ENCODE measurements at regions not wholly inside any gene's neighbourhood (a gene's known extent, or its start where the extent isn't known, plus 50 kb on each side); places are given as distances from the start of the nearest gene placed in this dataset.

DNA sequence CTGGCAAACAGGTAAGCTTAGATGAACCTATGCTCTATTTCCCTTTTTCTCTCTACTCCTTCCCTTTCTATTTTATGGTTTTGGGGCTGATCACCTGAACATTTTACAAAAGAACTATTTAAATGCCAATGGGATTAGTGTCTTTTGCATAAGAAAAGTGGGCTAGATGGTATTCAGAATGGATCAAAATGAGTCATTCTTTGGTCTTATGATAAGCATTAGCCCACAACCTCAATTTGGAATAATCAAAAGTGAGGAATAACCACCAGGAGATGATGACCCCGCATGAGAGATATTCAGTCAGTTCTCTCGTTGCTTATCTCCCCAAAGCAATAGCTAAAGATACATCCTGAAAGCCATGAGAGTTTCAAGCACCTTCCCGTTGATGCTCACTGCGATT lies 399.0 kb upstream of the CADM1 start:
- H3K4me2 ChIP-seq (ENCODE audit: unreplicated experiment): no peak overlapping the region
- H3K4me3 ChIP-seq: no peak overlapping the region
- H3K9ac ChIP-seq: no peak overlapping the region
- H3K27ac ChIP-seq: no peak overlapping the region
- H3K79me2 ChIP-seq (ENCODE audit: insufficient read depth): no peaks in the 10 kb centered on the region
- no peaks in the 10 kb centered on the region for H3K4me1 ChIP-seq (ENCODE audit: insufficient read depth)
- no peak overlapping the region for H2AFZ ChIP-seq
- in situ Hi-C loops (cut with MboI): no loop called here
- DNase-seq: no peak
- TF ChIP-seq EZH2phosphoT487 (IDR thresholded peaks at IDR 0.05; ENCODE audit: insufficient read depth, low read depth): no peak
- TF ChIP-seq EZH2 (IDR thresholded peaks at IDR 0.05; ENCODE audit: insufficient read depth, poor library complexity, severe bottlenecking): no peak
- H3K36me3 ChIP-seq (ENCODE audit: low read depth): no peaks in the 10 kb centered on the region
- no peaks in the 10 kb centered on the region for H3F3A ChIP-seq (ENCODE audit: insufficient read depth)
- H3K9me2 ChIP-seq (ENCODE audit: insufficient read depth): no peaks in the 10 kb centered on the region
- H3K9me3 ChIP-seq (ENCODE audit: low read depth): no peaks in the 10 kb centered on the region
- no peaks in the 10 kb centered on the region for H3K27me3 ChIP-seq (replicated peaks; ENCODE audit: insufficient read depth)
- H4K20me1 ChIP-seq (ENCODE audit: insufficient read depth): no peaks in the 10 kb centered on the region
- WGBS, 2 experiments (ENCODE audit: low coverage in 1 of 2, low lambda C conversion rate in 2 of 2, missing lambda C conversion rate in 2 of 2): 11 to 12% methylated on average over 4 of the region's 4 CpGs

DNA sequence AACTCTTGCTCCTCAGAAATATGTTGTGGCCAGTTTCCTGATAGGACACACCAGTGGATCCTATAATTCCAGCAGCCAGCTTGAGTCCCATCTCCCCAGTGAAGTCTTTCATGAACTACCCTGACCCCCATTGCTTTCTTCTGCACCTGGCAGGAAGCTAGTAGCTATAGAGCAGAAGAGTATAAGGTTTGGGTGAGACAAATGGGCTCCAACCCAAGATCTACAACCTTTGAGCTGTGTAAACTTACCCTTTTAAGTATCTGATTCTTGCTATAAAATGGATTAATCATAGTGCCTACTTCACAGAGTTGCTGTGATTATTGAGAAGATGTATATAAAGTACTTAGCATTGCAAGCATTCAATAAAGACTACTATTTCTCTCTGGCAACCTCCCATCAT lies 396.9 kb upstream of the CADM1 start:
- no peak for DNase-seq
- no peak overlapping the region for H3K9ac ChIP-seq
- no peaks in the 10 kb centered on the region for H3F3A ChIP-seq (ENCODE audit: insufficient read depth)
- no peaks in the 10 kb centered on the region for H3K79me2 ChIP-seq (ENCODE audit: insufficient read depth)
- no peaks in the 10 kb centered on the region for H3K9me2 ChIP-seq (ENCODE audit: insufficient read depth)
- no peaks in the 10 kb centered on the region for H3K9me3 ChIP-seq (ENCODE audit: low read depth)
- in situ Hi-C loops (cut with MboI): no loop called here
- TF ChIP-seq EZH2 (IDR thresholded peaks at IDR 0.05; ENCODE audit: insufficient read depth, poor library complexity, severe bottlenecking): no peak
- TF ChIP-seq EZH2phosphoT487 (IDR thresholded peaks at IDR 0.05; ENCODE audit: insufficient read depth, low read depth): no peak
- H3K27me3 ChIP-seq (replicated peaks; ENCODE audit: insufficient read depth): no peaks in the 10 kb centered on the region
- no peak overlapping the region for H2AFZ ChIP-seq
- no peaks in the 10 kb centered on the region for H3K36me3 ChIP-seq (ENCODE audit: low read depth)
- H3K4me1 ChIP-seq (ENCODE audit: insufficient read depth): no peaks in the 10 kb centered on the region
- no peak overlapping the region for H3K4me2 ChIP-seq (ENCODE audit: unreplicated experiment)
- H3K27ac ChIP-seq: no peak overlapping the region
- H4K20me1 ChIP-seq (ENCODE audit: insufficient read depth): no peaks in the 10 kb centered on the region
- no peak overlapping the region for H3K4me3 ChIP-seq

DNA sequence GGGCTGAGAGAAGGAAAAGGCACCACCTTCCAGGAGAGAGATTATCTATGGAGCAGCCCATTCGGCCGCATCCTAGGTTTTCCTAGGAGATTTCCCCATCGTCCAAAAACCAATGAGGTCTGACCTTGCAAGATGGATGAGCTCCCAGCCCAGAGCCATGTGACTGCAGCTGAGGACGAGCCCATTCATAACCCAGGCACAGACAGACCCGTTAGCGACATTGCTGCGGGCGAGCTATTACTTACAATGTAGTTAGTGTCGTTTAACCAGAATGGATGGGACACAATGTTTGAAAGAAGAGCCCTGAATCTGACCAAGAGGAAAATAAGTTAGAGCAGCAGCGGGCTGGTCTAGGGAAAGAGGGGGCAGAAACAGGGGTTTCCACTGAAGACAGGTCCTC lies 395.9 kb upstream of the CADM1 start:
- TF ChIP-seq EZH2 (IDR thresholded peaks at IDR 0.05; ENCODE audit: insufficient read depth, poor library complexity, severe bottlenecking) (no peak), EZH2phosphoT487 (IDR thresholded peaks at IDR 0.05; ENCODE audit: insufficient read depth, low read depth) (no peak)
- Histone ChIP-seq H3K4me3 (no peak overlapping the region), H3K79me2 (ENCODE audit: insufficient read depth) (no peaks in the 10 kb centered on the region), H2AFZ (no peak overlapping the region), H3K27me3 (replicated peaks; ENCODE audit: insufficient read depth) (no peaks in the 10 kb centered on the region), H3K9me3 (ENCODE audit: low read depth) (no peaks in the 10 kb centered on the region), H4K20me1 (ENCODE audit: insufficient read depth) (no peaks in the 10 kb centered on the region), H3K27ac (no peak overlapping the region), H3K4me1 (ENCODE audit: insufficient read depth) (no peaks in the 10 kb centered on the region), H3K9ac (no peak overlapping the region), H3F3A (ENCODE audit: insufficient read depth) (no peaks in the 10 kb centered on the region), H3K36me3 (ENCODE audit: low read depth) (no peaks in the 10 kb centered on the region), H3K4me2 (ENCODE audit: unreplicated experiment) (no peak overlapping the region), H3K9me2 (ENCODE audit: insufficient read depth) (no peaks in the 10 kb centered on the region)
- DNase-seq: no peak
- in situ Hi-C loops (cut with MboI): no loop called here
- 29 to 30% methylated on average over 10 of the region's 10 CpGs for WGBS, 2 experiments (ENCODE audit: low coverage in 1 of 2, low lambda C conversion rate in 2 of 2, missing lambda C conversion rate in 2 of 2)

DNA sequence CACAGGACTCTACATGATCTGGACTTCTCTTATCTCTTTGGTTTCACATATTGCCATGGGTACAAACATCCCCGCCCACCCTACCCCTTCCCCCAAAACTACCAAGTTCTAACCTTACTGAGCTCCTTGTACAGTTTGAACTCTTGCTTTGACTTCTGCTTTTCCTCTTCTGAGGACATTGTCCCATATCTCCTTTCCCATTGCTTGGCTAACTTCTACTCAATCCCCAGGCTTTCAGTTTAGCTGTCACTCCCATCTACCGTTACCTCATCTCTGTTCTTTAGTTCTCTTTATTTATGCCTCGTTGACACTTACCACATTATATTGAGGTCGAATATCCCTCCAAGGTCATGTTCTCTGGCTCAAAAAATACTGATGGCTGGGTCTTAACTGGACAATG lies 393.5 kb upstream of the CADM1 start:
- Histone ChIP-seq H3K4me1 (ENCODE audit: insufficient read depth) (no peaks in the 10 kb centered on the region), H3K4me2 (ENCODE audit: unreplicated experiment) (no peak overlapping the region), H3K4me3 (no peak overlapping the region), H3K27me3 (replicated peaks; ENCODE audit: insufficient read depth) (no peaks in the 10 kb centered on the region), H4K20me1 (ENCODE audit: insufficient read depth) (no peaks in the 10 kb centered on the region), H2AFZ (no peak overlapping the region), H3F3A (ENCODE audit: insufficient read depth) (no peaks in the 10 kb centered on the region), H3K36me3 (ENCODE audit: low read depth) (no peaks in the 10 kb centered on the region), H3K79me2 (ENCODE audit: insufficient read depth) (no peaks in the 10 kb centered on the region), H3K9me3 (ENCODE audit: low read depth) (no peaks in the 10 kb centered on the region), H3K9ac (no peak overlapping the region), H3K27ac (no peak overlapping the region), H3K9me2 (ENCODE audit: insufficient read depth) (no peaks in the 10 kb centered on the region)
- DNase-seq: no peak
- TF ChIP-seq EZH2phosphoT487 (IDR thresholded peaks at IDR 0.05; ENCODE audit: insufficient read depth, low read depth) (no peak), EZH2 (IDR thresholded peaks at IDR 0.05; ENCODE audit: insufficient read depth, poor library complexity, severe bottlenecking) (no peak)
- in situ Hi-C loops (cut with MboI): no loop called here
- 0 to 3% methylated on average over 4 of the region's 4 CpGs for WGBS, 2 experiments (ENCODE audit: low coverage in 1 of 2, low lambda C conversion rate in 2 of 2, missing lambda C conversion rate in 2 of 2)

DNA sequence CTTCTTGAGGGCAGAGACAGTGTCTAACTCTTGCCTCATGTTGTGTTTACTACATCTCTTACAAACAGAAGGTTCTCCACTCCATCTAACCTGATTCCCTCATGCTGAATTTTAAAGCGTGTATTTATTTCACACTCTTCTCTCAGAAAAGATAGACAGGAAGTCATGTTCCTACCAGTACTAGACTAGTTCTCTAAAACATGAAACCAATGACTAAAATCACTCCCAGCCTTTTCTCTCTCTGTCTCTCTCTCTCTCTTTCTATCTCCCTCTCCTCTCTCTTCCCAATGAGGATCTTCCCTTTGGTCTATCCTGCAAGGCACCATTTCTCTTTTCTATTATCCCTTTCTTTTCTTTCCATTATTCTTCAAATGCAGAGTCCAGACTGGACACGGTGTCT lies 391.9 kb upstream of the CADM1 start:
- TF ChIP-seq EZH2 (IDR thresholded peaks at IDR 0.05; ENCODE audit: insufficient read depth, poor library complexity, severe bottlenecking) (no peak), EZH2phosphoT487 (IDR thresholded peaks at IDR 0.05; ENCODE audit: insufficient read depth, low read depth) (no peak)
- 12 to 14% methylated on average over 2 of the region's 2 CpGs for WGBS, 2 experiments (ENCODE audit: low coverage in 1 of 2, low lambda C conversion rate in 2 of 2, missing lambda C conversion rate in 2 of 2)
- H3K4me1 ChIP-seq (ENCODE audit: insufficient read depth): no peaks in the 10 kb centered on the region
- H3K27ac ChIP-seq: no peak overlapping the region
- no peaks in the 10 kb centered on the region for H3K9me3 ChIP-seq (ENCODE audit: low read depth)
- no peaks in the 10 kb centered on the region for H3K9me2 ChIP-seq (ENCODE audit: insufficient read depth)
- H3K4me2 ChIP-seq (ENCODE audit: unreplicated experiment): no peak overlapping the region
- no peaks in the 10 kb centered on the region for H4K20me1 ChIP-seq (ENCODE audit: insufficient read depth)
- H3K27me3 ChIP-seq (replicated peaks; ENCODE audit: insufficient read depth): no peaks in the 10 kb centered on the region
- no peak overlapping the region for H3K4me3 ChIP-seq
- in situ Hi-C loops (cut with MboI): no loop called here
- H2AFZ ChIP-seq: no peak overlapping the region
- H3F3A ChIP-seq (ENCODE audit: insufficient read depth): no peaks in the 10 kb centered on the region
- H3K9ac ChIP-seq: no peak overlapping the region
- H3K36me3 ChIP-seq (ENCODE audit: low read depth): no peaks in the 10 kb centered on the region
- no peak for DNase-seq
- no peaks in the 10 kb centered on the region for H3K79me2 ChIP-seq (ENCODE audit: insufficient read depth)

Measured in GM23248 (cell line).